B cell (primary cell): ENCODE measurements at regions not wholly inside any gene's neighbourhood (a gene's known extent, or its start where the extent isn't known, plus 50 kb on each side); places are given as distances from the start of the nearest gene placed in this dataset.

Experiments used
- ATAC-seq: fragments of 200-7000 bp; cut with Tn5 transposase; one replicate; pipeline ENCODE4 v1.10.0; 2021; ENCODE audit warnings: low read depth, mild to moderate bottlenecking, moderate number of reproducible peaks, moderate library complexity
- CTCF ChIA-PET: fragments of 350-600 bp; sonication (Branson Sonifier 250); formaldehyde crosslinking; loops from one replicate; lab custom pipeline; 2021; ENCODE audit warnings: antibody characterized with exemption, inconsistent platforms; lab: Charles Lee
- POLR2A ChIA-PET: fragments of 350-600 bp; sonication (Branson Sonifier 250); formaldehyde crosslinking; loops from one replicate; lab custom pipeline; 2021; ENCODE audit warnings: antibody characterized with exemption; lab: Charles Lee
- DNase-seq: peaks from one replicate; pipeline ENCODE4 v3.0.0; 2013
- H2AFZ ChIP-seq: 2 replicates; pipeline ENCODE4 v1.6.1; 2012; ENCODE audit warnings: mild to moderate bottlenecking, low read depth, low read length; ENCODE audit not compliant: insufficient read depth, poor library complexity, severe bottlenecking
- H3K27ac ChIP-seq, 2 donors: 1 replicate in 1 of 2; 2 replicates in 1 of 2; pipeline ENCODE4 v1.5.1; 2012 to 2013; ENCODE audit warnings: low read length in 2 of 2, mild to moderate bottlenecking in 2 of 2, moderate library complexity in 1 of 2
- H3K27me3 ChIP-seq, 4 experiments: fragments of 200-600 bp in 1 of 4; sonication (generic) in 1 of 4; replicated peaks in 1 of 4; 1 replicate in 2 of 4; 2 replicates in 2 of 4; pipeline versions ENCODE4 v1.6.1 to v1.7.0; 2013 to 2016; ENCODE audit warnings: low read length in 3 of 4, mild to moderate bottlenecking in 2 of 4, mixed read lengths in 1 of 4, moderate library complexity in 1 of 4; ENCODE audit not compliant: insufficient read depth in 4 of 4, control insufficient read depth in 3 of 4; ENCODE audit errors: control extremely low read depth in 1 of 4
- H3K36me3 ChIP-seq, 2 experiments: replicated peaks in 1 of 2; 1 replicate in 1 of 2; 2 replicates in 1 of 2; pipeline versions ENCODE4 v1.6.1 to v1.7.1; 2013; ENCODE audit warnings: low read length in 1 of 2; ENCODE audit not compliant: insufficient read depth in 2 of 2, control insufficient read depth in 1 of 2; ENCODE audit errors: control extremely low read depth in 1 of 2, extremely low read depth in 1 of 2
- H3K4me1 ChIP-seq, 2 donors: fragments of 200-600 bp in 1 of 2; sonication (generic) in 1 of 2; 1 replicate in 1 of 2; 2 replicates in 1 of 2; pipeline versions ENCODE4 v1.5.1 to v1.6.1; 2013 to 2017; ENCODE audit warnings: low read length in 2 of 2; ENCODE audit not compliant: control insufficient read depth in 2 of 2, insufficient read depth in 2 of 2
- H3K4me2 ChIP-seq: replicated peaks from 2 replicates; pipeline ENCODE3; 2012; ENCODE audit warnings: mild to moderate bottlenecking, low read depth, low read length; ENCODE audit not compliant: poor library complexity, severe bottlenecking
- H3K4me3 ChIP-seq, 5 experiments: fragments of 200-600 bp in 1 of 5; sonication (generic) in 1 of 5; 1 replicate in 3 of 5; 2 replicates in 2 of 5; pipeline versions ENCODE4 v1.5.1 to v1.7.0; 2011 to 2016; ENCODE audit warnings: low read length in 4 of 5, mild to moderate bottlenecking in 4 of 5, low read depth in 2 of 5, control low read depth in 1 of 5, moderate library complexity in 1 of 5; ENCODE audit not compliant: insufficient read depth in 1 of 5; ENCODE audit errors: control extremely low read depth in 1 of 5, extremely low read depth in 1 of 5
- H3K79me2 ChIP-seq: fragments of 200-600 bp; sonication (generic); one replicate; pipeline ENCODE4 v1.6.0; 2016; ENCODE audit warnings: low read length; ENCODE audit not compliant: control insufficient read depth, insufficient read depth
- H3K9ac ChIP-seq: fragments of 200-600 bp; sonication (generic); 2 replicates; pipeline ENCODE4 v1.6.1; 2017; ENCODE audit warnings: mild to moderate bottlenecking, low read length, moderate library complexity
- H3K9me3 ChIP-seq, 3 donors: one replicate each; pipeline versions ENCODE4 v1.6.1 to v1.7.1; 2013; ENCODE audit warnings: low read length in 2 of 3; ENCODE audit not compliant: control insufficient read depth in 2 of 3, insufficient read depth in 1 of 3; ENCODE audit errors: control extremely low read depth in 1 of 3
- H4K20me1 ChIP-seq: 2 replicates; pipeline ENCODE4 v1.6.0; 2012; ENCODE audit warnings: mild to moderate bottlenecking, low read length; ENCODE audit not compliant: insufficient read depth, control insufficient read depth, poor library complexity, severe bottlenecking
- H3K27ac Mint-ChIP-seq: one replicate; pipeline ENCODE4 v1.8.0; 2021; ENCODE audit warnings: mixed read lengths
- H3K27me3 Mint-ChIP-seq: one replicate; pipeline ENCODE4 v1.8.0; 2021; ENCODE audit warnings: mixed read lengths
- H3K4me1 Mint-ChIP-seq: one replicate; pipeline ENCODE4 v1.8.0; 2021; ENCODE audit warnings: mixed read lengths
- H3K4me3 Mint-ChIP-seq: one replicate; pipeline ENCODE4 v1.8.0; 2021; ENCODE audit warnings: mixed read lengths
- H3K9me3 Mint-ChIP-seq: one replicate; pipeline ENCODE4 v1.8.0; 2022; ENCODE audit warnings: mixed read lengths; ENCODE audit not compliant: insufficient read depth
- CTCF ChIP-seq: fragments of 200-600 bp; IDR thresholded peaks from one replicate; pipeline ENCODE4 v1.8.0; 2022; ENCODE audit warnings: antibody characterized with exemption, mild to moderate bottlenecking
- EZH2 ChIP-seq: IDR thresholded peaks from 2 replicates; pipeline ENCODE4 v1.6.1; 2012; ENCODE audit warnings: borderline replicate concordance, low read depth, mild to moderate bottlenecking, moderate library complexity, low read length; ENCODE audit not compliant: insufficient read depth, poor library complexity, severe bottlenecking
- WGBS: methylation state at CpG from one replicate; pipeline ENCODE4 v1.1.5; 2013; ENCODE audit warnings: missing lambda C conversion rate; ENCODE audit not compliant: insufficient coverage; 5-methylcytosine and 5-hydroxymethylcytosine counted together
- intact Hi-C: fragments of 100-400 bp; cut with micrococcal nuclease; formaldehyde crosslinking; loops from one replicate; pipeline ENCODE4 v1.10.0; 2022

GRCh38 chr9:1120500-1121165 lies 70.5 kb downstream of the DMRT2 start:
- Histone ChIP-seq H3K27ac (no peak overlapping the region), H4K20me1 (no peaks in the 10 kb centered on the region), H3K4me3 (no peak overlapping the region), H3K27me3 (no peaks in the 10 kb centered on the region), H3K4me1 (no peaks in the 10 kb centered on the region), H3K4me2 (no peak overlapping the region), H3K9me3 (no peaks in the 10 kb centered on the region), H3K9ac (no peak overlapping the region), H3K36me3 (no peaks in the 10 kb centered on the region), H3K79me2 (no peaks in the 10 kb centered on the region), H2AFZ (no peak overlapping the region)
- 54% methylated on average over 5 of the region's 6 CpGs for WGBS
- Mint-ChIP-seq H3K4me3 (no peak overlapping the region), H3K27ac (no peak overlapping the region), H3K27me3 (no peaks in the 10 kb centered on the region), H3K4me1 (no peaks in the 10 kb centered on the region), H3K9me3 (no peaks in the 10 kb centered on the region)
- TF ChIP-seq CTCF (no peak), EZH2 (no peak)
- POLR2A ChIA-PET = no interaction called here
- DNase-seq = no peak
- intact Hi-C loops = no loop called here
- ATAC-seq = no peak
- CTCF ChIA-PET = no interaction called here

- Mint-ChIP-seq H3K4me3 (no peak overlapping the region), H3K27me3 (no peaks in the 10 kb centered on the region), H3K4me1 (no peaks in the 10 kb centered on the region), H3K9me3 (peaks cover 3% of the 10 kb centered on the region), H3K27ac (no peak overlapping the region)
- WGBS = no CpG with 5 or more reads among the region's 2 CpGs
- TF ChIP-seq EZH2 (no peak), CTCF (no peak)
- Histone ChIP-seq H3K36me3 (no peaks in the 10 kb centered on the region), H3K27me3 (no peaks in the 10 kb centered on the region), H3K4me1 (no peaks in the 10 kb centered on the region), H3K9ac (no peak overlapping the region), H3K79me2 (no peaks in the 10 kb centered on the region), H3K4me2 (no peak overlapping the region), H3K27ac (no peak overlapping the region), H2AFZ (no peak overlapping the region), H3K9me3 (no peaks in the 10 kb centered on the region), H3K4me3 (no peak overlapping the region), H4K20me1 (no peaks in the 10 kb centered on the region)
- ChIA-PET CTCF (no interaction called here), POLR2A (no interaction called here)
- DNase-seq = no peak
- intact Hi-C loops = no loop called here
- no peak for ATAC-seq
These were observed 75.6 kb downstream of the DMRT2 start for GRCh38 chr9:1125741-1126140.
